B cell (primary cell): ENCODE measurements at regions not wholly inside any gene's neighbourhood (a gene's known extent, or its start where the extent isn't known, plus 50 kb on each side); places are given as distances from the start of the nearest gene placed in this dataset.

ENCODE experiments used
- ATAC-seq: fragments of 200-7000 bp; cut with Tn5 transposase; one replicate; pipeline ENCODE4 v1.10.0; 2021; ENCODE audit warnings: low read depth, mild to moderate bottlenecking, moderate number of reproducible peaks, moderate library complexity
- CTCF ChIA-PET: fragments of 350-600 bp; sonication (Branson Sonifier 250); formaldehyde crosslinking; loops from one replicate; lab custom pipeline; 2021; ENCODE audit warnings: antibody characterized with exemption, inconsistent platforms; lab: Charles Lee
- POLR2A ChIA-PET: fragments of 350-600 bp; sonication (Branson Sonifier 250); formaldehyde crosslinking; loops from one replicate; lab custom pipeline; 2021; ENCODE audit warnings: antibody characterized with exemption; lab: Charles Lee
- DNase-seq: peaks from one replicate; pipeline ENCODE4 v3.0.0; 2013
- H2AFZ ChIP-seq: 2 replicates; pipeline ENCODE4 v1.6.1; 2012; ENCODE audit warnings: mild to moderate bottlenecking, low read depth, low read length; ENCODE audit not compliant: insufficient read depth, poor library complexity, severe bottlenecking
- H3K27ac ChIP-seq, 2 donors: 1 replicate in 1 of 2; 2 replicates in 1 of 2; pipeline ENCODE4 v1.5.1; 2012 to 2013; ENCODE audit warnings: low read length in 2 of 2, mild to moderate bottlenecking in 2 of 2, moderate library complexity in 1 of 2
- H3K27me3 ChIP-seq, 4 experiments: fragments of 200-600 bp in 1 of 4; sonication (generic) in 1 of 4; replicated peaks in 1 of 4; 1 replicate in 2 of 4; 2 replicates in 2 of 4; pipeline versions ENCODE4 v1.6.1 to v1.7.0; 2013 to 2016; ENCODE audit warnings: low read length in 3 of 4, mild to moderate bottlenecking in 2 of 4, mixed read lengths in 1 of 4, moderate library complexity in 1 of 4; ENCODE audit not compliant: insufficient read depth in 4 of 4, control insufficient read depth in 3 of 4; ENCODE audit errors: control extremely low read depth in 1 of 4
- H3K36me3 ChIP-seq, 2 experiments: replicated peaks in 1 of 2; 1 replicate in 1 of 2; 2 replicates in 1 of 2; pipeline versions ENCODE4 v1.6.1 to v1.7.1; 2013; ENCODE audit warnings: low read length in 1 of 2; ENCODE audit not compliant: insufficient read depth in 2 of 2, control insufficient read depth in 1 of 2; ENCODE audit errors: control extremely low read depth in 1 of 2, extremely low read depth in 1 of 2
- H3K4me1 ChIP-seq, 2 donors: fragments of 200-600 bp in 1 of 2; sonication (generic) in 1 of 2; 1 replicate in 1 of 2; 2 replicates in 1 of 2; pipeline versions ENCODE4 v1.5.1 to v1.6.1; 2013 to 2017; ENCODE audit warnings: low read length in 2 of 2; ENCODE audit not compliant: control insufficient read depth in 2 of 2, insufficient read depth in 2 of 2
- H3K4me2 ChIP-seq: replicated peaks from 2 replicates; pipeline ENCODE3; 2012; ENCODE audit warnings: mild to moderate bottlenecking, low read depth, low read length; ENCODE audit not compliant: poor library complexity, severe bottlenecking
- H3K4me3 ChIP-seq, 5 experiments: fragments of 200-600 bp in 1 of 5; sonication (generic) in 1 of 5; 1 replicate in 3 of 5; 2 replicates in 2 of 5; pipeline versions ENCODE4 v1.5.1 to v1.7.0; 2011 to 2016; ENCODE audit warnings: low read length in 4 of 5, mild to moderate bottlenecking in 4 of 5, low read depth in 2 of 5, control low read depth in 1 of 5, moderate library complexity in 1 of 5; ENCODE audit not compliant: insufficient read depth in 1 of 5; ENCODE audit errors: control extremely low read depth in 1 of 5, extremely low read depth in 1 of 5
- H3K79me2 ChIP-seq: fragments of 200-600 bp; sonication (generic); one replicate; pipeline ENCODE4 v1.6.0; 2016; ENCODE audit warnings: low read length; ENCODE audit not compliant: control insufficient read depth, insufficient read depth
- H3K9ac ChIP-seq: fragments of 200-600 bp; sonication (generic); 2 replicates; pipeline ENCODE4 v1.6.1; 2017; ENCODE audit warnings: mild to moderate bottlenecking, low read length, moderate library complexity
- H3K9me3 ChIP-seq, 3 donors: one replicate each; pipeline versions ENCODE4 v1.6.1 to v1.7.1; 2013; ENCODE audit warnings: low read length in 2 of 3; ENCODE audit not compliant: control insufficient read depth in 2 of 3, insufficient read depth in 1 of 3; ENCODE audit errors: control extremely low read depth in 1 of 3
- H4K20me1 ChIP-seq: 2 replicates; pipeline ENCODE4 v1.6.0; 2012; ENCODE audit warnings: mild to moderate bottlenecking, low read length; ENCODE audit not compliant: insufficient read depth, control insufficient read depth, poor library complexity, severe bottlenecking
- H3K27ac Mint-ChIP-seq: one replicate; pipeline ENCODE4 v1.8.0; 2021; ENCODE audit warnings: mixed read lengths
- H3K27me3 Mint-ChIP-seq: one replicate; pipeline ENCODE4 v1.8.0; 2021; ENCODE audit warnings: mixed read lengths
- H3K4me1 Mint-ChIP-seq: one replicate; pipeline ENCODE4 v1.8.0; 2021; ENCODE audit warnings: mixed read lengths
- H3K4me3 Mint-ChIP-seq: one replicate; pipeline ENCODE4 v1.8.0; 2021; ENCODE audit warnings: mixed read lengths
- H3K9me3 Mint-ChIP-seq: one replicate; pipeline ENCODE4 v1.8.0; 2022; ENCODE audit warnings: mixed read lengths; ENCODE audit not compliant: insufficient read depth
- EZH2 ChIP-seq: IDR thresholded peaks from 2 replicates; pipeline ENCODE4 v1.6.1; 2012; ENCODE audit warnings: borderline replicate concordance, low read depth, mild to moderate bottlenecking, moderate library complexity, low read length; ENCODE audit not compliant: insufficient read depth, poor library complexity, severe bottlenecking
- WGBS: methylation state at CpG from one replicate; pipeline ENCODE4 v1.1.5; 2013; ENCODE audit warnings: missing lambda C conversion rate; ENCODE audit not compliant: insufficient coverage; 5-methylcytosine and 5-hydroxymethylcytosine counted together
- intact Hi-C: fragments of 100-400 bp; cut with micrococcal nuclease; formaldehyde crosslinking; loops from one replicate; pipeline ENCODE4 v1.10.0; 2022
- TF ChIP-seq, protein P1 (sequence below): fragments of 200-600 bp; IDR thresholded peaks from one replicate; pipeline ENCODE4 v1.8.0; 2022; ENCODE audit warnings: antibody characterized with exemption, mild to moderate bottlenecking

GRCh38 chr4:175351473-175351872, 433.3 kb downstream of the ADAM29 start:
- H3K4me3 ChIP-seq: no peak overlapping the region
- H2AFZ ChIP-seq: no peak overlapping the region
- Mint-ChIP-seq H3K4me3 (peak overlapping the region; percentile 52), H3K27me3 (no peaks in the 10 kb centered on the region), H3K4me1 (peaks cover 17% of the 10 kb centered on the region), H3K9me3 (peaks cover 2% of the 10 kb centered on the region), H3K27ac (peak overlapping the region; percentile 67)
- DNase-seq: peak; percentile 5
- TF ChIP-seq, protein P1, sequence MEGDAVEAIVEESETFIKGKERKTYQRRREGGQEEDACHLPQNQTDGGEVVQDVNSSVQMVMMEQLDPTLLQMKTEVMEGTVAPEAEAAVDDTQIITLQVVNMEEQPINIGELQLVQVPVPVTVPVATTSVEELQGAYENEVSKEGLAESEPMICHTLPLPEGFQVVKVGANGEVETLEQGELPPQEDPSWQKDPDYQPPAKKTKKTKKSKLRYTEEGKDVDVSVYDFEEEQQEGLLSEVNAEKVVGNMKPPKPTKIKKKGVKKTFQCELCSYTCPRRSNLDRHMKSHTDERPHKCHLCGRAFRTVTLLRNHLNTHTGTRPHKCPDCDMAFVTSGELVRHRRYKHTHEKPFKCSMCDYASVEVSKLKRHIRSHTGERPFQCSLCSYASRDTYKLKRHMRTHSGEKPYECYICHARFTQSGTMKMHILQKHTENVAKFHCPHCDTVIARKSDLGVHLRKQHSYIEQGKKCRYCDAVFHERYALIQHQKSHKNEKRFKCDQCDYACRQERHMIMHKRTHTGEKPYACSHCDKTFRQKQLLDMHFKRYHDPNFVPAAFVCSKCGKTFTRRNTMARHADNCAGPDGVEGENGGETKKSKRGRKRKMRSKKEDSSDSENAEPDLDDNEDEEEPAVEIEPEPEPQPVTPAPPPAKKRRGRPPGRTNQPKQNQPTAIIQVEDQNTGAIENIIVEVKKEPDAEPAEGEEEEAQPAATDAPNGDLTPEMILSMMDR: no peak
- no peak for TF ChIP-seq EZH2
- peaks cover 0 to 3% (median 0%) of the 10 kb centered on the region in 3 donors for H3K9me3 ChIP-seq
- no peak overlapping the region for H3K9ac ChIP-seq
- H3K4me1 ChIP-seq: peaks cover 0 to 9% of the 10 kb centered on the region in 2 donors
- no peaks in the 10 kb centered on the region for H3K79me2 ChIP-seq
- peak overlapping the region; percentile 5 for H3K4me2 ChIP-seq
- ChIA-PET CTCF (no interaction called here), POLR2A (no interaction called here)
- no peaks in the 10 kb centered on the region for H4K20me1 ChIP-seq
- no peaks in the 10 kb centered on the region for H3K27me3 ChIP-seq
- WGBS: no CpG with 5 or more reads among the region's 2 CpGs
- peak; percentile 63 for ATAC-seq
- H3K27ac ChIP-seq: peak overlapping the region; percentile 22 to 64
- intact Hi-C loops: no loop called here
- no peaks in the 10 kb centered on the region for H3K36me3 ChIP-seq

- H3K27ac Mint-ChIP-seq: no peak overlapping the region
- ATAC-seq (no peak), DNase-seq (no peak)
- CTCF ChIA-PET: no interaction called here
- WGBS: 100% methylated on average over 2 of the region's 6 CpGs
- H3K27me3 Mint-ChIP-seq: no peaks in the 10 kb centered on the region
- TF ChIP-seq, protein P1: no peak
- no peak for TF ChIP-seq EZH2
- H2AFZ ChIP-seq: no peak overlapping the region
- H3K4me3 Mint-ChIP-seq: no peak overlapping the region
- no peaks in the 10 kb centered on the region for H3K4me1 ChIP-seq
- no peaks in the 10 kb centered on the region for H3K9me3 Mint-ChIP-seq
- H3K79me2 ChIP-seq: no peaks in the 10 kb centered on the region
- H3K27ac ChIP-seq: no peak overlapping the region
- H3K9me3 ChIP-seq: no peaks in the 10 kb centered on the region
- intact Hi-C loops: no loop called here
- H3K27me3 ChIP-seq: no peaks in the 10 kb centered on the region
- POLR2A ChIA-PET: no interaction called here
- no peaks in the 10 kb centered on the region for H3K36me3 ChIP-seq
- no peaks in the 10 kb centered on the region for H4K20me1 ChIP-seq
- H3K9ac ChIP-seq: no peak overlapping the region
- no peaks in the 10 kb centered on the region for H3K4me1 Mint-ChIP-seq
- no peak overlapping the region for H3K4me3 ChIP-seq
- no peak overlapping the region for H3K4me2 ChIP-seq
These were observed 443.0 kb downstream of the GPM6A start for GRCh38 chr4:175369087-175369486.
